ENCODE measurements at regions not wholly inside any gene's neighbourhood (a gene's known extent, or its start where the extent isn't known, plus 50 kb on each side); places are given as distances from the start of the nearest gene placed in this dataset.
A peak's percentile ranks its signal among the peaks of the same experiment; 100 is the strongest.
"Not testable (repeated sequence)": the region's sequence is repeated elsewhere in the genome, so short reads cannot be mapped to it uniquely, and the experiment has no call there.

GRCh38 chr4:31737419-31737818, 1017.2 kb downstream of the PCDH7 start:
- Histone ChIP-seq H3K27me3 (ENCODE audit: control insufficient read depth, insufficient read depth, low read length) (no peaks in the 10 kb centered on the region), H3K36me3 (ENCODE audit: control insufficient read depth in 2 of 3, insufficient read depth in 3 of 3, low read length in 3 of 3) (no peaks in the 10 kb centered on the region), H3K9ac (ENCODE audit: low read length in 3 of 3) (no peak overlapping the region), H3K4me1 (ENCODE audit: control insufficient read depth in 2 of 3, insufficient read depth in 2 of 3, low read depth in 1 of 3, low read length in 3 of 3) (no peaks in the 10 kb centered on the region), H3K9me3 (ENCODE audit: control insufficient read depth in 2 of 3, insufficient read depth in 1 of 3, low read length in 3 of 3) (no peaks in the 10 kb centered on the region), H3K27ac (ENCODE audit: low read depth in 2 of 2, low read length in 2 of 2) (no peak overlapping the region), H3K4me3 (ENCODE audit: low read length in 3 of 3) (no peak overlapping the region)
- intact Hi-C loops (cut with DNase I) = no loop called here
- TF ChIP-seq CTCF (IDR thresholded peaks at IDR 0.05; ENCODE audit: borderline replicate concordance, extremely low read depth, insufficient read depth) = no peak
- DNase-seq = peak in 1 of 5 donors; percentile 2
- no peak for FAIRE-seq

- no peak for TF ChIP-seq CTCF (IDR thresholded peaks at IDR 0.05; ENCODE audit: borderline replicate concordance, extremely low read depth, insufficient read depth)
- H3K9ac ChIP-seq (ENCODE audit: low read length in 3 of 3) = no peak overlapping the region
- no peaks in the 10 kb centered on the region for H3K4me1 ChIP-seq (ENCODE audit: control insufficient read depth in 2 of 3, insufficient read depth in 2 of 3, low read depth in 1 of 3, low read length in 3 of 3)
- FAIRE-seq = no peak
- no peaks in the 10 kb centered on the region for H3K9me3 ChIP-seq (ENCODE audit: control insufficient read depth in 2 of 3, insufficient read depth in 1 of 3, low read length in 3 of 3)
- H3K27ac ChIP-seq (ENCODE audit: low read depth in 2 of 2, low read length in 2 of 2) = no peak overlapping the region
- H3K4me3 ChIP-seq (ENCODE audit: low read length in 3 of 3) = no peak overlapping the region
- intact Hi-C loops (cut with DNase I) = no loop called here
- H3K27me3 ChIP-seq (ENCODE audit: control insufficient read depth, insufficient read depth, low read length) = no peaks in the 10 kb centered on the region
- no peaks in the 10 kb centered on the region for H3K36me3 ChIP-seq (ENCODE audit: control insufficient read depth in 2 of 3, insufficient read depth in 3 of 3, low read length in 3 of 3)
- DNase-seq = no peak
These were observed 1021.2 kb downstream of the PCDH7 start for GRCh38 chr4:31741326-31741725.

- Histone ChIP-seq H3K4me1 (ENCODE audit: control insufficient read depth in 2 of 3, insufficient read depth in 2 of 3, low read depth in 1 of 3, low read length in 3 of 3) (no peaks in the 10 kb centered on the region), H3K9ac (ENCODE audit: low read length in 3 of 3) (no peak overlapping the region), H3K36me3 (ENCODE audit: control insufficient read depth in 2 of 3, insufficient read depth in 3 of 3, low read length in 3 of 3) (no peaks in the 10 kb centered on the region), H3K4me3 (ENCODE audit: low read length in 3 of 3) (no peak overlapping the region), H3K27ac (ENCODE audit: low read depth in 2 of 2, low read length in 2 of 2) (no peak overlapping the region), H3K27me3 (ENCODE audit: control insufficient read depth, insufficient read depth, low read length) (no peaks in the 10 kb centered on the region), H3K9me3 (ENCODE audit: control insufficient read depth in 2 of 3, insufficient read depth in 1 of 3, low read length in 3 of 3) (no peaks in the 10 kb centered on the region)
- no peak for FAIRE-seq
- no peak for DNase-seq
- no peak for TF ChIP-seq CTCF (IDR thresholded peaks at IDR 0.05; ENCODE audit: borderline replicate concordance, extremely low read depth, insufficient read depth)
- intact Hi-C loops (cut with DNase I) = no loop called here
These were observed 1028.2 kb downstream of the PCDH7 start for GRCh38 chr4:31748382-31748781.

DNA sequence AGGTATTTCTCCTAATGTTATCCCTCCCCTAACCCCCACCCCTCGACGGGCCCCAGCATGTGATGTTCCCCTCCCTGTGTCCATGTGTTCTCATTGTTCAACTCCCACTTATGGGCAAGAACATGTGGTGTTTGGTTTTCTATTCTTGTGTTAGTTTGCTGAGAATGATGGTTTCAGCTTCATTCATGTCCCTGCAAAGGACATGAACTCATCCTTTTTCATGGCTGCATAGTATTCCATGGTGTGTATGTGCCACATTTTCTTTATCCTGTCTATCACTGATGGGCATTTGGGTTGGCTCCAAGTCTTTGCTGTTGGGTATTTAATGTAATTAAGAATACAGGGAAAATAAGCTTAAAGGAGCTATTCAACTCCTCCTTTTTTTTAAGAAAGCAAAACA, 1030.4 kb downstream of the PCDH7 start:
- H3K27me3 ChIP-seq (ENCODE audit: control insufficient read depth, insufficient read depth, low read length); FAIRE-seq; H3K9me3 ChIP-seq (ENCODE audit: control insufficient read depth in 2 of 3, insufficient read depth in 1 of 3, low read length in 3 of 3); H3K4me1 ChIP-seq (ENCODE audit: control insufficient read depth in 2 of 3, insufficient read depth in 2 of 3, low read depth in 1 of 3, low read length in 3 of 3); intact Hi-C loops (cut with DNase I); H3K4me3 ChIP-seq (ENCODE audit: low read length in 3 of 3); H3K9ac ChIP-seq (ENCODE audit: low read length in 3 of 3); H3K27ac ChIP-seq (ENCODE audit: low read depth in 2 of 2, low read length in 2 of 2); DNase-seq; H3K36me3 ChIP-seq (ENCODE audit: control insufficient read depth in 2 of 3, insufficient read depth in 3 of 3, low read length in 3 of 3): not testable (repeated sequence)

Data from kidney (tissue), 13 donors.